GM20000 (cell line): ENCODE measurements at regions not wholly inside any gene's neighbourhood (a gene's known extent, or its start where the extent isn't known, plus 50 kb on each side); places are given as distances from the start of the nearest gene placed in this dataset.

Source experiments
- DNase-seq: peaks from one replicate; pipeline ENCODE4 v3.0.0; 2012; ENCODE audit warnings: low spot score
- CTCF ChIP-seq: IDR thresholded peaks from 2 replicates; pipeline ENCODE4 v1.5.1; 2012; ENCODE audit warnings: mild to moderate bottlenecking, control low read depth; ENCODE audit errors: extremely low read depth, missing control alignments

GRCh38 chr18:29962579-29962978 is 1080.0 kb downstream of the DSC3 start:
- no peak for DNase-seq
- TF ChIP-seq CTCF = no peak

GRCh38 chr18:29960539-29960938 is 1082.0 kb downstream of the DSC3 start:
- TF ChIP-seq CTCF = no peak
- DNase-seq = no peak

- no peak for TF ChIP-seq CTCF
- no peak for DNase-seq
These were observed 1112.3 kb downstream of the DSC3 start for GRCh38 chr18:29930231-29930630.

- TF ChIP-seq CTCF = no peak
- no peak for DNase-seq
These were observed 1114.5 kb downstream of the DSC3 start for GRCh38 chr18:29928081-29928480.

GRCh38 chr18:29925566-29925965 is 1117.0 kb downstream of the DSC3 start:
- DNase-seq = no peak
- no peak for TF ChIP-seq CTCF

GRCh38 chr18:29912351-29912750 is 1130.2 kb downstream of the DSC3 start:
- no peak for TF ChIP-seq CTCF
- no peak for DNase-seq

- no peak for DNase-seq
- TF ChIP-seq CTCF = no peak
These were observed 1149.5 kb downstream of the DSC3 start for GRCh38 chr18:29892960-29893558.
